Body of pancreas (tissue), 4 donors: ENCODE measurements at regions not wholly inside any gene's neighbourhood (a gene's known extent, or its start where the extent isn't known, plus 50 kb on each side); places are given as distances from the start of the nearest gene placed in this dataset.

Source experiments
- ATAC-seq: fragments of 150-250 bp; one replicate; pipeline ENCODE4 v1.9.1; 2016
- DNase-seq, 4 donors: peaks; one replicate each; pipeline ENCODE4 v3.0.0-alpha.2; 2019
- H3K27ac ChIP-seq, 4 donors: fragments of 200-600 bp; sonication (generic); 1 replicate in 3 of 4; 2 replicates in 1 of 4; pipeline versions ENCODE4 v1.5.1 to v1.6.1; 2016 to 2019; ENCODE audit warnings: mild to moderate bottlenecking in 1 of 4, mixed read lengths in 1 of 4, moderate library complexity in 1 of 4
- H3K27me3 ChIP-seq, 2 donors: fragments of 200-600 bp; sonication (generic); one replicate each; pipeline ENCODE4 v1.6.0; 2016; ENCODE audit warnings: mild to moderate bottlenecking in 1 of 2
- H3K36me3 ChIP-seq, 2 donors: fragments of 200-600 bp; sonication (generic); replicated peaks in 1 of 2; 2 replicates each; pipeline ENCODE4 v1.5.1; 2016; ENCODE audit warnings: low read depth in 2 of 2; ENCODE audit not compliant: insufficient read depth in 1 of 2
- H3K4me1 ChIP-seq: fragments of 200-600 bp; sonication (generic); one replicate; pipeline ENCODE4 v1.6.0; 2016
- H3K4me3 ChIP-seq, 2 donors: fragments of 200-600 bp; sonication (generic); 1 replicate in 1 of 2; 2 replicates in 1 of 2; pipeline ENCODE4 v1.5.1; 2016 to 2019
- H3K9me3 ChIP-seq, 3 donors: fragments of 200-600 bp; sonication (generic); 1 replicate in 2 of 3; 2 replicates in 1 of 3; pipeline ENCODE4 v1.5.1; 2016
- CTCF ChIP-seq, 7 experiments: fragments of 450-650 bp in 4 of 7; fragments of 200-600 bp in 3 of 7; sonication (generic) in 3 of 7; IDR thresholded peaks; one replicate each; pipeline ENCODE4 v1.5.1; 2016 to 2019; ENCODE audit warnings: antibody characterized with exemption in 7 of 7
- POLR2A ChIP-seq, 3 donors: fragments of 450-650 bp; IDR thresholded peaks; one replicate each; pipeline ENCODE4 v1.6.1; 2016; ENCODE audit warnings: antibody characterized with exemption in 3 of 3, mild to moderate bottlenecking in 2 of 3
- WGBS, 2 donors: methylation state at CpG; one replicate each; pipeline ENCODE4 v1.1.5; 2017; 5-methylcytosine and 5-hydroxymethylcytosine counted together
- intact Hi-C: fragments of 100-400 bp; cut with DNase I; formaldehyde crosslinking; loops from one replicate; pipeline ENCODE4 v1.15.1; 2023

GRCh38 chr3:168475704-168476103 is 380.0 kb upstream of the GOLIM4 start:
- 74 to 86% methylated on average over 1 of the region's 1 CpG for WGBS, 2 donors
- ATAC-seq (no peak), DNase-seq (no peak)
- H3K9me3 ChIP-seq: no peaks in the 10 kb centered on the region
- intact Hi-C loops: no loop called here
- no peak overlapping the region for H3K27ac ChIP-seq
- H3K4me1 ChIP-seq: no peaks in the 10 kb centered on the region
- H3K36me3 ChIP-seq: no peaks in the 10 kb centered on the region
- no peaks in the 10 kb centered on the region for H3K27me3 ChIP-seq
- H3K4me3 ChIP-seq: no peak overlapping the region
- TF ChIP-seq CTCF (IDR thresholded peaks at IDR 0.05) (no peak), POLR2A (IDR thresholded peaks at IDR 0.05) (no peak)

- TF ChIP-seq POLR2A (IDR thresholded peaks at IDR 0.05) (no peak), CTCF (IDR thresholded peaks at IDR 0.05) (no peak)
- no peak for ATAC-seq
- H3K9me3 ChIP-seq: no peaks in the 10 kb centered on the region
- no peak overlapping the region for H3K4me3 ChIP-seq
- 70 to 79% methylated on average over 4 of the region's 4 CpGs for WGBS, 2 donors
- H3K36me3 ChIP-seq: no peaks in the 10 kb centered on the region
- H3K27me3 ChIP-seq: no peaks in the 10 kb centered on the region
- intact Hi-C loops: no loop called here
- H3K27ac ChIP-seq: no peak overlapping the region
- no peaks in the 10 kb centered on the region for H3K4me1 ChIP-seq
- no peak for DNase-seq
These were observed 377.7 kb upstream of the GOLIM4 start for GRCh38 chr3:168473334-168473890.

- Histone ChIP-seq H3K27ac (no peak overlapping the region), H3K4me1 (no peaks in the 10 kb centered on the region), H3K27me3 (no peaks in the 10 kb centered on the region), H3K36me3 (no peaks in the 10 kb centered on the region), H3K4me3 (no peak overlapping the region), H3K9me3 (no peaks in the 10 kb centered on the region)
- intact Hi-C loops: no loop called here
- ATAC-seq (no peak), DNase-seq (no peak)
- TF ChIP-seq POLR2A (IDR thresholded peaks at IDR 0.05) (no peak), CTCF (IDR thresholded peaks at IDR 0.05) (no peak)
These were observed 377.1 kb upstream of the GOLIM4 start for GRCh38 chr3:168472783-168473182.

- H3K27ac ChIP-seq: no peak overlapping the region
- no peak overlapping the region for H3K4me3 ChIP-seq
- DNase-seq: no peak
- TF ChIP-seq CTCF (IDR thresholded peaks at IDR 0.05) (no peak), POLR2A (IDR thresholded peaks at IDR 0.05) (no peak)
- 55% methylated on average over 4 of the region's 4 CpGs for WGBS, 2 donors
- no peaks in the 10 kb centered on the region for H3K27me3 ChIP-seq
- H3K36me3 ChIP-seq: no peaks in the 10 kb centered on the region
- ATAC-seq: no peak
- intact Hi-C loops: no loop called here
- H3K4me1 ChIP-seq: no peaks in the 10 kb centered on the region
- no peaks in the 10 kb centered on the region for H3K9me3 ChIP-seq
These were observed 374.7 kb upstream of the GOLIM4 start for GRCh38 chr3:168470380-168470779.

GRCh38 chr3:168469436-168469835 is 373.7 kb upstream of the GOLIM4 start:
- Histone ChIP-seq H3K4me3 (no peak overlapping the region), H3K4me1 (no peaks in the 10 kb centered on the region), H3K9me3 (no peaks in the 10 kb centered on the region), H3K27me3 (no peaks in the 10 kb centered on the region), H3K27ac (no peak overlapping the region), H3K36me3 (no peaks in the 10 kb centered on the region)
- intact Hi-C loops: no loop called here
- TF ChIP-seq CTCF (IDR thresholded peaks at IDR 0.05) (no peak), POLR2A (IDR thresholded peaks at IDR 0.05) (no peak)
- no peak for ATAC-seq
- 42 to 46% methylated on average over 3 of the region's 3 CpGs for WGBS, 2 donors
- no peak for DNase-seq
